ENCODE measurements at regions not wholly inside any gene's neighbourhood (a gene's known extent, or its start where the extent isn't known, plus 50 kb on each side); places are given as distances from the start of the nearest gene placed in this dataset.

GRCh38 chr1:224504297-224505041, 69.9 kb upstream of the WDR26 start:
- no peak for DNase-seq (ENCODE audit: low read depth, low spot score)

DNA sequence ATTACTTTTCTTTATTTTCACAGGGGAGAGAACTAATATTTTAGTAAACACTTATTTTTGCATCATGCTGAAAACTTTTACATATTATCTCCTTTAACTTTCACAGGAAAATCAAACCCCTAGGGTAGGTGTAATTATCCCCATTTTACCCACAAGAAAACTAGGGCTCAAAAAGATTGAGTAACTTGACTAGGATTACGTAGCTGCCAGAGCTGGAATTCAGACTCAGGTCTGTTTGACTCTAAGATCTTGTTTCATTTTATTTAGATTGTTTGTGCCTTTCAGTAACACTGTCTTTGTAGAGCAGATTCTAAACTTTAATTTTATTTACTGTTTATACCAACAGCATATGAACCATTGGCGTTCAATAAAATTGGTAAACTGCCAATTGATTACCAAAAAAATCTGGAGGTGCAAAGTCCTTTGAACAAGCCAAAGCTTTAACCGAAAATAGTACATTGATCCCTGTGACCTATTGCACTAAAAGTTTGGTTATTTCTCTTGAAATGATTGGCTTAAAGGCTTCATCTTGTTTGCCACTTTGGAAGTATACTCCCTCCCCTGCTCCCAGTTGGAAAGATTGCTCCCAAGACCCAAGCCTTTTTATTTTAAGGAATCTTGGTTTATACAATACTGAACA, 71.0 kb upstream of the WDR26 start:
- DNase-seq (ENCODE audit: low read depth, low spot score) = no peak

DNA sequence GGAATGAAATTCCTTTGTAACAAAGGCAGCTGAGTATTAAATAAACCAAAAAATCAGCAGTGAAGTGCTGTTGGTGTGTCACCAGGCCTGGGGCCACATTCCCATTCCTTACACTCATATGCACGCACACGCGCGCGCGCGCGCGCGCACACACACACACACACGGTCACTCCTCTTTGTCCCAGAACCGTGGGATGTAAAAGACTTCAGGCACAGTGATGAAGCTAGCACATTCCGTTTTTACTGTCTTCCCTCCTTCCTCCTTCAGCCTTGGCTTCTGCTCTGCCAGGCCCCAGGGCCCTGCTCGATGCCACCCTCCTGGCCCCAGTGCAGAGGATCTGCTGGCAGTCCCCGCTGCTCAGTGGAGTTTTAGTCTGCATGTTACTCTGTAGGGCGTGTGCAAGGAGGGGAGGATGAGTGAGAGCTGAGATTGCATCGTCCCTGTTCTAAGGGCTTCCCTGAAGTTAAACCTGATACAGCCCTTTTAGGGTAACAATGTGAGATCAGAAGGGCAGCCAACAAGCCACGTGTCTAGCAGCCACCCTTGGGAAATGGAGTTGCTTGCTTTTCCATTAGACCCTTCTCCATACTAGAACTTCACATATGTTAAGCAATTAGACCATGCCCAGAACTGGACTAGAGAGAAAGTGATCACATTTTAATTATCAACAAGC, 71.7 kb upstream of the WDR26 start:
- no peak for DNase-seq (ENCODE audit: low read depth, low spot score)

- DNase-seq (ENCODE audit: low read depth, low spot score) = no peak
These were observed 73.3 kb upstream of the WDR26 start for GRCh38 chr1:224507771-224508523.

DNA sequence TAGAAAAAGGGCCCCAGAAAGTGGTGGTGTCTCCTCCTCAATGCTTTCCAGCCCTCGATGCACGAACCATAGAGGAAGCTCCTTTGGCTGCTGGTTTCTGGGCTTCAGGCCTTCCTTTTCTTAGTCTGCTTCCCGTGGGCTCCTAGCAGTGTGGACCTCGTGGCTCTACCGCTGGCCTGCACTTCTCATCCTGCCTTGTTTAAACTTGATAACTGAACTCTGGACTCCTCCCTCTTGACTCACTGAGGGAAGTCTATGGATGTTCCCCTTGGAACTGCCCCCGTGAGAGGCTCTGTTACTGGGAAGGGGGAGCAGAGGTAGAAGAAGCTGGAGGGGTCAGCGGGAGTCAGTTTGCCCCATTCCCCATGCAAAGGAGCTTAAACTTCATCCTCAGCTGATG, 75.3 kb upstream of the WDR26 start:
- DNase-seq (ENCODE audit: low read depth, low spot score) = no peak

DNA sequence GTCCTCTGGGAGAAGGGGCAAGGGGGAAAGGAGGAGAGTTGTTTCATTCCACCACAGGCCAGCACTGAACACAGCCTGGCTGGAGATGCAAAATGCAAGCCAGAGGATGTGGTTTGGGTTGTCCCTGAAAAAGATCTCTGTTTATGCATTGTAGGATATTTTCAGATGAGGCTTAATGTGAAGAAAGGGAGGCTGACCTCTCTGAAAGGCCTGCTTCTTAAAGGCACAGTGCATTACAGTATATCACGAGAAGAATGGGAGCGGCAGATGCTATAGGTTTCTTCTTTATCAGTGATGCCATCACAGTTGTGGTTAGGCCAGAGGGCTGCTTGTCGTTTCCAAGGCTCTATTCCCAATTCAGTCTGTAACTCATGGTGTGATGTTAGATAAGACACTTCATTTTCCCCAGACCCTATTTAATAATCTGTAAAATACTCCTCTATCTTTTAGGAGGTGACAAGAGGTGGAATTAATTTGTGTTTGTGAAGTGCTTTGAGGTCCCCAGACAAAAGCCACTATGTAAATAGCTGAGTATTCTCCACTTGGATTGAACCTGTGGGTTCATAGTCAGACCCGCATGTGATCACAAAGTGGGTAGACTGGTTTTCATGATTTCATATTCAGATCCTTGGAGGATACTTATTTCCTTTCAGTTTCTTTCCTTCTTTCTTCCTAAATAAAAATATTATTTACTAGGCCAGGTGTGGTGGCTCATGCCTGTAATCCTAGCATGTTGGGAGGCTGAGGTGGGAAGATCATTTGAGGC, 76.5 kb upstream of the WDR26 start:
- DNase-seq (ENCODE audit: low read depth, low spot score) = no peak

GRCh38 chr1:224512600-224513151, 78.1 kb upstream of the WDR26 start:
- no peak for DNase-seq (ENCODE audit: low read depth, low spot score)

GRCh38 chr1:224513383-224513782, 78.8 kb upstream of the WDR26 start:
- no peak for DNase-seq (ENCODE audit: low read depth, low spot score)

- no peak for DNase-seq (ENCODE audit: low read depth, low spot score)
These were observed 79.2 kb upstream of the WDR26 start for GRCh38 chr1:224513787-224514209.

DNA sequence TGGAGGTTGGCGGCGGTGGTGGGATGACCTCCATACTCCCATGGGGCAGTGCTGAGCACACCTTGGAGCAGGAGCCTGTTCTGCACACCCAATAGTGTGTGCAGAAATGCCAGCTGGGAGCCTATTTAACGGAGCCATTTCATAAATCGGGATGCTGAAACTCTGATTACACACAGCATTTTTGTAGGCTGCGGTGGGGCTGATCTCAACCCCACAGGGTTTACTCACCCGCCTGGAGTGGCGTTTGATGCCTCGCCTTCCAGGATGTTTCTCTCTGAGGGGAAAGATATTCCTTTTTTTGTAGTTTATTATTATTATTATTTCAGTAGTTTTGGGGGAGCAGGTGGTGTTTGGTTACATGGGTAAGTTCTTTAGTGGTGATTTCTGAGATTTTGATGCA, 82.6 kb upstream of the WDR26 start:
- DNase-seq (ENCODE audit: low read depth, low spot score) = no peak

GRCh38 chr1:224518528-224518927, 83.9 kb upstream of the WDR26 start:
- DNase-seq (ENCODE audit: low read depth, low spot score) = no peak

DNA sequence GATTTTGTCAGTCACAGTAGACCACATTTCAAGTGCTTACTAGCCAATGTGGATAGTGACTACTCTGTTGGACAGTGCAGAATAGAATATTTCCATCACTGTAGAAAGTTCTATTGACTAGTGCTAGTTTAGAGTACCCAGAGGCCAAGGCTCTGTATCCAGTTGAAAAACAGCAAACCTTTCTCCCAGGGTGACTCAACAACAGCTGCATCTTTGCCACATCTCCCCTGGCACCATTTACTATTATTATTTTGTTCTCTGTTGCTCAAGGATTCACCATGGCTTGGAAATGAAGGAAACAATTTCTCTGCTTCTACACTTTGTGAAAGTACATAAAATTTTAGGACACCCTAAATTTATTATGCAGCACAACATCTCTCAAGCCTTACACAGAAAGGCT, 85.3 kb upstream of the WDR26 start:
- DNase-seq (ENCODE audit: low read depth, low spot score) = no peak

- no peak for DNase-seq (ENCODE audit: low read depth, low spot score)
These were observed 86.2 kb upstream of the WDR26 start for GRCh38 chr1:224520808-224521207.

DNA sequence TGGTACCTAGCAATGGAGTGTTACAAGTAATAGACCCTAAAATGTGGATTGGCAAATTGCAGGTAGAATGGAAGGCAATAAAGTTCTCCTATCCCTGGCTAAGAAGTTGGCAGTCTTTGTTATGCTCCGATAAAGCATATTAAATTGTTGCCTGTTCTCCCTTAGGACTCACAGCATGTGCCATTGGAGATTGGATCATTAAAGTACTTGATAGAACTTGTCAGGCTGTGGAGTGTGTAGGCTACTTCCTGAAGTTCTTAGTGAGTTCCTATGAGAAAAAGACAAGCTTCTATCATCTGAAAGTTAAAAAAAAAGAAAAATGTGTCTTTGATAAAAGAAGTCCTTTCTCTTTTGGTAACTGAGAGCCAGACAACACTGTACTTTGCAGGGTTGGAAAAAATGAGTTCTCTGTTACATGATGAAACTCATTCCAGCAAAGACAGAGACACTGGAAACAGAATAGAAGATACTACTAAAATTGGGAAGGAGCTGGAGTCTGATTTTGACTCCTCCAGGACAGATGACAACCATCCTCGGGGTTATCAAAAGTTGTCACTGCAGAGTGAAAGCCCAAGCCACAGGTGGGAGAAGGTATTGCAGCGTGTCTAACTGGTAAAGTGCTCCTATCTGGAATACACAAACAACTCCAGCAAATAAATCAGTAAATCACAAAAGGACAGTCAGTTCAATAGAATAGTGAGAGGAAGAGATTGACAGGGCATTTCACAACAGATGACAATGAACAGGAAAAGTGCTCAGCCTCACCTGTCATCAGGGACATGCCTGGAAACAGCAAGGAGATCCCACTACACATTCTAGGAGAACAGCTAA, 87.5 kb upstream of the WDR26 start:
- DNase-seq (ENCODE audit: low read depth, low spot score) = no peak

- DNase-seq (ENCODE audit: low read depth, low spot score) = no peak
These were observed 89.1 kb upstream of the WDR26 start for GRCh38 chr1:224523676-224524075.

DNA sequence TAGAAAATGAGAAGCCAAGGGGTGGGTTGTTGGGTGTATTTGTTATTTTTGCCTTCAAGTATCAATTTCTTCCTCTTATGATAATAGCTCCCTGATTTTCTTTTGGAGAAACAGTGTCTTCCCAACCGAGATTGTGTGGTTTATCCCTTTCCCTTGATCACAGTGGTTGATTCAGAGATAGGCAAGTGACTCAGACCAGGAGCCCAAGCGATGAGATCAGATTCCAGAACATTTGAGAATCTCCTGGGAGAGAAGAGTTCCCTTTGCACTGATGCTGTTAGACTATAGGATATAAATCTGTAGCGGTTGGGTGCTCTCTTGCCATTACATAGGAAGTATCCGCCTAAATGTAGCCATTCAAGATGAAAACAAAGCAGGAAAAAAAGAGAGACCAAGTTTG, 90.1 kb upstream of the WDR26 start:
- no peak for DNase-seq (ENCODE audit: low read depth, low spot score)

DNA sequence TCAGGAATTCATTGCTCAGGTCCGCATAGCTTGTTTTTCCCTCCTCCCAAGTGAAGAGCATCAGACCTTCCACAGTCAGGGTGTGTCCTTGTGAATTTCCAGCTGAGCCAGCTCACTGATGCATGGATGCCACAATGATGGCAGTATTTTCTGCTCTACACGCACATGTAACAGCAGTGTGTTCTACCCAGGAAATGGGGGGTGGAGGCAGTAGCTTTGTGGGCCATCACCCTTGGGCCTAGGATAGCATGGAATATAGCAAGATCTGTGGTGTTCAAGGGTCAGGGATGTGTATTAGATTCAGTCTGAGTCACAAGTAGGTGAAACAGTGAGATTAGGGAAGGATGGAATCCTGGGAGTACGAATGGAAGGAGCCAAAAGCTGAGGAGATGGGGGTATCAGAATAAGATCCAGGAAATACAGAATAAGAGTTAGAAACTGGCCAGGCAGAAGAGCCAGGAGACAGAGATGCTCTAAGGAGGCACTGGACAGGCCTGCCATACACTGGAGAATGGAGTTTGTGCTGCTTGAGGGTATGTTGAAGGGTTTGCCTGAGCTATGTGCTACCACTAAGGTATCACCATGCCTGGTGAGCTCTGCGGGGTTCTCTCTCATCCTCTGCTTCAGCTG, 90.6 kb upstream of the CNIH3 start:
- no peak for DNase-seq (ENCODE audit: low read depth, low spot score)

DNA sequence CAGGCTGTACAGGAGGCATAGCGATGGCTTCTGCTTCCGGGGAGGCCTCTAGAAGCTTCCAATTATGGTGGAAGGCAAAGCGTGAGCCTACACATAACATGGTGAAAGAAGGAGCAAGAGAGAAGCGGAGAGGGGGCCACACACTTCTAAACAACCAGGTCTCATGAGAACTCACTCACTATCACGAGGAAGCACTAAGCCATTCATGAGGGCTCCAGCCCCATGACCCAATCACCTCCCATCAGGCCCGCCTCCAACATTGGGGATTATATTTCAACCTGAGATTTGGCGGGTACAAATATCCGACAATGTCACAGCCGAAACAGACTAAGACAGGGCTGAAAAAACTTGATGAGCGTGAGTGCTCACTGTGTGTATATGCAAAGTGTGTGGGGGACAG, 89.3 kb upstream of the CNIH3 start:
- DNase-seq (ENCODE audit: low read depth, low spot score) = no peak

DNA sequence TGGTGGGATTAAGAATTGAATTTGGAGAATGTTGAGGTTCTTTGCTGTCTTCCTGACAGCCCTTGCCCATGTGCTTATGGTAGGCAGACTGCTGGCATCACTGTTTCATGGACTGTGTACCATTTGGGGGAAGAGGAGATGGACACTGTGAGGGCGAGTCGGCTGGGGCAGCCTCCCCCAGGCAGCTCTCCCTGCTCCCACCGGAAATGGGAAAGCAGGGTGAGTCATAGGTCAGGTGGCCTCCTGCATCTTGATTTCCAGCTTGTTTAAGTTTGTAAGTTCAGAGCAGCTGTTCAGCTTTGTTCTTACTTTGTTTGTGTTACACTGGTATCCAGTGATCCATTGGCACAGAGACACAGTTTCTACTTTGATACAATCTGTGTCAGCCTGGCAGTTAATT, 87.2 kb upstream of the CNIH3 start:
- no peak for DNase-seq (ENCODE audit: low read depth, low spot score)

DNA sequence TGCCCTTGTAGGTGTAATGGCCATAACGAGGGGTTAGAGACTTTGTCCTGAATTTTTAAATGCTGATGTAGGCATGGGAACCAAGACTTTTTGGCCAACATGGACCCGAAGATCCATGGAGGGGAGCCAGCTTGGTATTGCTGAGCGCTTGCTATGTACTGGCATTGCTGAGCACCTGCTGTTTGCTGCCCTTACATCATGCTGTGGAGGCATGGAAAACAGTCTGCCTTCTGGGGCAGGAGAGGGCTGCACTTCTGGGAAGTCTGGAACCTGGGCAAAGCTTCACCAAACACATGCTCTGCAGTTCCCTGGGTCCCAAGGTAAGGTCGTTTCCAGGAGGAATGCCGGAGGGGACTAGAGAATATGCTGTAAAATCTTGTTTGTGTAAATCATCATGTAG, 86.3 kb upstream of the CNIH3 start:
- DNase-seq (ENCODE audit: low read depth, low spot score) = no peak
